Caco-2 (cell line): ENCODE measurements at regions not wholly inside any gene's neighbourhood (a gene's known extent, or its start where the extent isn't known, plus 50 kb on each side); places are given as distances from the start of the nearest gene placed in this dataset.

Source experiments
- BruUV-seq: library from RNA; stranded (reverse); fragments of 400-500 nt; replicated peaks from 2 replicates; lab custom pipeline; 2021; lab: Mats Ljungman, UMichigan
- CTCF ChIA-PET: fragments of 300-600 bp; sonication (Branson Sonifier 250); formaldehyde crosslinking; loops from one replicate; lab custom pipeline; 2022; ENCODE audit warnings: antibody characterized with exemption; lab: Charles Lee
- POLR2A ChIA-PET: fragments of 300-600 bp; sonication (Branson Sonifier 250); formaldehyde crosslinking; loops from one replicate; lab custom pipeline; 2022; ENCODE audit warnings: antibody characterized with exemption; lab: Charles Lee
- DNase-seq, 2 experiments: peaks; one replicate each; pipeline versions ENCODE4 v3.0.0 to v3.0.0-alpha.2; 2020 to 2022
- H3K27me3 ChIP-seq: replicated peaks from 2 replicates; pipeline ENCODE4 v1.6.0; 2011; ENCODE audit warnings: low read length; ENCODE audit not compliant: control insufficient read depth, insufficient read depth
- H3K36me3 ChIP-seq: 2 replicates; pipeline ENCODE4 v1.5.1; 2011; ENCODE audit warnings: low read length; ENCODE audit not compliant: control insufficient read depth, insufficient read depth
- H3K4me1 ChIP-seq: fragments of 250-450 bp; sonication (Bioruptor Pico); 2 replicates; pipeline ENCODE4 v1.5.1; 2020; ENCODE audit warnings: mild to moderate bottlenecking
- H3K4me3 ChIP-seq: 2 replicates; pipeline ENCODE4 v1.5.1; 2011; ENCODE audit warnings: low read depth, mild to moderate bottlenecking, control low read depth, low read length
- H3K9me3 ChIP-seq: fragments of 250-450 bp; sonication (Bioruptor Pico); 2 replicates; pipeline ENCODE4 v1.5.1; 2020; ENCODE audit warnings: mild to moderate bottlenecking, moderate library complexity
- H3K27ac Mint-ChIP-seq: one replicate; pipeline ENCODE4 v1.8.0; 2022; ENCODE audit warnings: mixed read lengths; ENCODE audit not compliant: unreplicated experiment
- H3K27me3 Mint-ChIP-seq: one replicate; pipeline ENCODE4 v1.8.0; 2022; ENCODE audit warnings: mixed read lengths; ENCODE audit not compliant: insufficient read depth, unreplicated experiment
- H3K36me3 Mint-ChIP-seq: one replicate; pipeline ENCODE4 v1.8.0; 2022; ENCODE audit warnings: mild to moderate bottlenecking, mixed read lengths; ENCODE audit not compliant: insufficient read depth, unreplicated experiment
- H3K4me1 Mint-ChIP-seq: one replicate; pipeline ENCODE4 v1.8.0; 2022; ENCODE audit warnings: low read depth, mixed read lengths; ENCODE audit not compliant: unreplicated experiment
- H3K4me3 Mint-ChIP-seq: one replicate; pipeline ENCODE4 v1.8.0; 2022; ENCODE audit warnings: mild to moderate bottlenecking, moderate library complexity, mixed read lengths; ENCODE audit not compliant: unreplicated experiment
- H3K9me3 Mint-ChIP-seq: one replicate; pipeline ENCODE4 v1.8.0; 2022; ENCODE audit warnings: mixed read lengths; ENCODE audit not compliant: unreplicated experiment
- CTCF ChIP-seq, 2 experiments: fragments of 200-600 bp in 1 of 2; IDR thresholded peaks; 1 replicate in 1 of 2; 2 replicates in 1 of 2; pipeline versions ENCODE4 v1.5.1 to v1.8.0; 2011 to 2022; ENCODE audit warnings: antibody characterized with exemption in 1 of 2, control low read depth in 1 of 2, inconsistent platforms in 1 of 2, low read depth in 1 of 2, low read length in 1 of 2, mild to moderate bottlenecking in 1 of 2, moderate library complexity in 1 of 2; ENCODE audit not compliant: insufficient read depth in 1 of 2, severe bottlenecking in 1 of 2, unreplicated experiment in 1 of 2
- intact Hi-C: fragments of 100-400 bp; cut with micrococcal nuclease; formaldehyde crosslinking; loops from one replicate; pipeline ENCODE4 v1.10.0; 2022; ENCODE audit not compliant: unreplicated experiment

GRCh38 chr15:69573815-69574475 is 121.3 kb downstream of the RPLP1 start:
- TF ChIP-seq CTCF (IDR thresholded peaks at IDR 0.05; ENCODE audit: insufficient read depth in 1 of 2, low read depth in 1 of 2, low read length in 1 of 2, severe bottlenecking in 1 of 2, unreplicated experiment in 1 of 2), result no peak
- H3K4me1 ChIP-seq, result no peaks in the 10 kb centered on the region
- no peaks in the 10 kb centered on the region for H3K36me3 ChIP-seq
- POLR2A ChIA-PET, result no interaction called here
- no peaks in the 10 kb centered on the region for H3K27me3 ChIP-seq
- no peak overlapping the region for H3K27ac Mint-ChIP-seq
- no peak overlapping the region for H3K4me3 Mint-ChIP-seq
- H3K27me3 Mint-ChIP-seq, result peaks cover 3% of the 10 kb centered on the region
- H3K9me3 Mint-ChIP-seq, result no peaks in the 10 kb centered on the region
- H3K9me3 ChIP-seq, result no peaks in the 10 kb centered on the region
- H3K4me1 Mint-ChIP-seq, result no peaks in the 10 kb centered on the region
- H3K36me3 Mint-ChIP-seq, result peaks cover 4% of the 10 kb centered on the region
- CTCF ChIA-PET, result no interaction called here
- intact Hi-C loops, result no loop called here
- BruUV-seq, result no TSS peak
- no peak overlapping the region for H3K4me3 ChIP-seq
- no peak for DNase-seq

- H3K9me3 ChIP-seq, result no peaks in the 10 kb centered on the region
- TF ChIP-seq CTCF (IDR thresholded peaks at IDR 0.05; ENCODE audit: insufficient read depth in 1 of 2, low read depth in 1 of 2, low read length in 1 of 2, severe bottlenecking in 1 of 2, unreplicated experiment in 1 of 2), result no peak
- H3K36me3 Mint-ChIP-seq, result peaks cover 4% of the 10 kb centered on the region
- H3K27ac Mint-ChIP-seq, result no peak overlapping the region
- DNase-seq, result no peak
- H3K36me3 ChIP-seq, result no peaks in the 10 kb centered on the region
- ChIA-PET CTCF (no interaction called here), POLR2A (no interaction called here)
- no peaks in the 10 kb centered on the region for H3K9me3 Mint-ChIP-seq
- H3K4me1 ChIP-seq, result no peaks in the 10 kb centered on the region
- intact Hi-C loops, result no loop called here
- H3K4me1 Mint-ChIP-seq, result no peaks in the 10 kb centered on the region
- H3K4me3 ChIP-seq, result no peak overlapping the region
- peaks cover 3% of the 10 kb centered on the region for H3K27me3 Mint-ChIP-seq
- H3K4me3 Mint-ChIP-seq, result no peak overlapping the region
- no TSS peak for BruUV-seq
- H3K27me3 ChIP-seq, result no peaks in the 10 kb centered on the region
These were observed 121.9 kb downstream of the RPLP1 start for GRCh38 chr15:69574506-69574905.

GRCh38 chr15:69575387-69575786 is 122.8 kb downstream of the RPLP1 start:
- CTCF ChIA-PET, result interaction anchor here (0.6 kb wide), 1 partner anchor 61 kb away, joined by 3 read pairs; no protein-coding TSS in a partner anchor
- Mint-ChIP-seq H3K27me3 (peaks cover 3% of the 10 kb centered on the region), H3K9me3 (no peaks in the 10 kb centered on the region), H3K4me3 (no peak overlapping the region), H3K36me3 (peaks cover 4% of the 10 kb centered on the region), H3K4me1 (no peaks in the 10 kb centered on the region), H3K27ac (no peak overlapping the region)
- Histone ChIP-seq H3K36me3 (no peaks in the 10 kb centered on the region), H3K4me3 (no peak overlapping the region), H3K4me1 (no peaks in the 10 kb centered on the region; the same call in 1 of the 2 replicates), H3K27me3 (no peaks in the 10 kb centered on the region), H3K9me3 (no peaks in the 10 kb centered on the region)
- POLR2A ChIA-PET, result no interaction called here
- intact Hi-C loops, result loop anchor here (5.0 kb wide), 1 partner anchor 437 kb away; no protein-coding TSS in a partner anchor
- DNase-seq, result no peak
- TF ChIP-seq CTCF (IDR thresholded peaks at IDR 0.05; ENCODE audit: insufficient read depth in 1 of 2, low read depth in 1 of 2, low read length in 1 of 2, severe bottlenecking in 1 of 2, unreplicated experiment in 1 of 2), result no peak
- BruUV-seq, result no TSS peak
